Activated naive CD8-positive, alpha-beta T cell treated with anti-CD3 and anti-CD28 coated beads for 36 hours (primary cell): ENCODE measurements at regions not wholly inside any gene's neighbourhood (a gene's known extent, or its start where the extent isn't known, plus 50 kb on each side); places are given as distances from the start of the nearest gene placed in this dataset.

Source experiments
- DNase-seq: peaks from one replicate; pipeline ENCODE4 v3.0.0; 2021
- H3K27ac Mint-ChIP-seq: one replicate; pipeline ENCODE4 v1.8.0; 2022; ENCODE audit warnings: mild to moderate bottlenecking, moderate library complexity, mixed read lengths
- H3K27me3 Mint-ChIP-seq: one replicate; pipeline ENCODE4 v1.8.0; 2022; ENCODE audit warnings: mild to moderate bottlenecking, mixed read lengths
- H3K36me3 Mint-ChIP-seq: one replicate; pipeline ENCODE4 v1.8.0; 2021; ENCODE audit warnings: mild to moderate bottlenecking, mixed read lengths
- H3K4me1 Mint-ChIP-seq: one replicate; pipeline ENCODE4 v1.8.0; 2021; ENCODE audit warnings: mixed read lengths
- H3K4me3 Mint-ChIP-seq: one replicate; pipeline ENCODE4 v1.8.0; 2022; ENCODE audit warnings: mild to moderate bottlenecking, moderate library complexity, mixed read lengths
- H3K9me3 Mint-ChIP-seq: one replicate; pipeline ENCODE4 v1.8.0; 2022; ENCODE audit warnings: mixed read lengths

- Mint-ChIP-seq H3K4me1 (no peaks in the 10 kb centered on the region), H3K36me3 (no peaks in the 10 kb centered on the region), H3K4me3 (no peak overlapping the region), H3K27ac (no peak overlapping the region), H3K9me3 (no peaks in the 10 kb centered on the region), H3K27me3 (no peaks in the 10 kb centered on the region)
- DNase-seq, result no peak
Measured at GRCh38 chr12:77179515-77179914, 114.1 kb upstream of the E2F7 start.

DNA sequence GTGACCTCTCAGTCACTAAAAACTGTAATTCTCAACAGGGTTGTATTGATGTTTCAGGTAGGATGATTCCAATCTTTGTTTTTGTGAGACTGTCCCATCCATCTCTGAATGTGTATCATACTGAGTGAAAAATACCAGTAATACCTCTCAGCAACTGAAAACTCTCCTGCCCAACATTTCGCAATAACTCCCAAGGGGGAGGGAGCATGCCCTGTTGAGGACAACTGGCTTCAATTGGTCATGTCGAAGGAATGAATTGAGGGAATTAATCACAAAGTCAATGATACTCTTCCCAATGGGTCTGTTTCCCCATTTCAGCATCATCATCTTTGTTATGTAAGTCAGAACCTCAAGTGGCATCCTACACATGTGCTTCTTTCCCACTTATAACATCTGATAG lies 102.4 kb upstream of the E2F7 start:
- H3K4me3 Mint-ChIP-seq, result no peak overlapping the region
- no peaks in the 10 kb centered on the region for H3K27me3 Mint-ChIP-seq
- no peaks in the 10 kb centered on the region for H3K9me3 Mint-ChIP-seq
- H3K27ac Mint-ChIP-seq, result no peak overlapping the region
- no peaks in the 10 kb centered on the region for H3K4me1 Mint-ChIP-seq
- no peaks in the 10 kb centered on the region for H3K36me3 Mint-ChIP-seq
- DNase-seq, result no peak

DNA sequence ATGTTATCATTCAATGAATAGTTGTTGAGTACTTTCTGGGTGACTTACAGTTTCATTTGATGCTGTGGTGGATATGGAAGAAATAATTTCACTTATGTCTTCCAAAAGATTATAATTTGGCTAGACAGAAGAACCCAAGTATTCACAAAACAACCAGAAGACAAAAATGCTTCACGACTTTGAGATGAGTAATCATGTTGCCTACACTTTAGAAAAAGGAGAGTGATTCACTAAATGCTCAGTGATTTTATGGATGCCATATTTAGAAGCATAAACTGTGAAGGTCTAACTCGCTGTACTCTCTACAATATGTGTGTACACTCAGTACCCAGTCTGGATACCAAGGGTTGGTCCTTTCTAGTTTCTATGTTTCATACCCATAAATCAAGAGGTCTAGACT lies 101.3 kb upstream of the E2F7 start:
- H3K4me1 Mint-ChIP-seq, result no peaks in the 10 kb centered on the region

DNA sequence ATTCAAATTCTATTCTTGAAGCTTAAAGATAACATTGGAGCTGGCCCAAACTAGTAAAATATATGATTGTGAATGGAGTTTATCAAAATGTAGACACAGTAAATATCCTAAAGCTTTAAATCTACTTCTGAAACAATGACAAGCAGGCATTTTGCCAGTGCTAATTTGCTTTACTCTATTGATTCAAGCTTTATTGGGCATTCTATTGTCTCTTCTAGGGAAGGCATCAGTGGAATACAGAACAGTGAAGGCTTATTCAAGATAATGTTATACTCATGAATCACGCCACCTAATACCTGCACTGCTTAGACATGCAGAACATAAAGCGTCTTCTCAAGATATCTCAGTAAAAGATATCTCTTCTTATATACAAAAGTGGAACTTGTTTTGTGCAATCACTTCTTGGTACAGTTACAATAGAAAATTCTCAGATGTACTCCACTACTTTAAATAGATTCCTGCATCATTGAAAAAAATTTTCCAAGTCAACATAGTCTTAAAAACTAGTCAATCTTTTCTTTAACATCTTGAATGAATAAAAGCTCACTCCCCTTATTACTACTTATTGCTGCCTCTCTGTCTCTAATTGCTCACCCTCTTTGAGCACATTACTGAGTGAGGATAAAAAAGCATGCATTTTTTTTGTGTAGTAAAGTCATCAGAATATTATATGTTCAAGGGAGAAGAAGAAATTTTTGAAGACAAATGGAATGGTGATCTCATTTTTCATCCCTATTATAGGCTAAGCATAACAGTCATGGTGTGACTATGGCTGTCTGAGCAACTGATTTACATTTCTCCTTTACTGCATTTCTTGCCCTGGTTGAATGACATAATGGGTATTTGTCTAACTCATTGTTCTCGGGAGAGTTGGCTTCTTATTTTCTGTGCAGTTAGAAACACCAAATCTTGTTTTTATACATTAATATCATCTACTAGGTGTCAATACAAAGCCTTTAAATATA lies 98.0 kb upstream of the E2F7 start:
- Mint-ChIP-seq H3K4me3 (no peak overlapping the region), H3K27ac (no peak overlapping the region), H3K27me3 (no peaks in the 10 kb centered on the region), H3K4me1 (no peaks in the 10 kb centered on the region), H3K9me3 (no peaks in the 10 kb centered on the region), H3K36me3 (no peaks in the 10 kb centered on the region)
- DNase-seq, result no peak

More for the DNA sequence above, 101.3 kb upstream of the E2F7 start:
- DNase-seq, result no peak
- no peaks in the 10 kb centered on the region for H3K9me3 Mint-ChIP-seq
- H3K4me3 Mint-ChIP-seq, result no peak overlapping the region
- no peaks in the 10 kb centered on the region for H3K36me3 Mint-ChIP-seq
- no peak overlapping the region for H3K27ac Mint-ChIP-seq
- no peaks in the 10 kb centered on the region for H3K27me3 Mint-ChIP-seq

DNA sequence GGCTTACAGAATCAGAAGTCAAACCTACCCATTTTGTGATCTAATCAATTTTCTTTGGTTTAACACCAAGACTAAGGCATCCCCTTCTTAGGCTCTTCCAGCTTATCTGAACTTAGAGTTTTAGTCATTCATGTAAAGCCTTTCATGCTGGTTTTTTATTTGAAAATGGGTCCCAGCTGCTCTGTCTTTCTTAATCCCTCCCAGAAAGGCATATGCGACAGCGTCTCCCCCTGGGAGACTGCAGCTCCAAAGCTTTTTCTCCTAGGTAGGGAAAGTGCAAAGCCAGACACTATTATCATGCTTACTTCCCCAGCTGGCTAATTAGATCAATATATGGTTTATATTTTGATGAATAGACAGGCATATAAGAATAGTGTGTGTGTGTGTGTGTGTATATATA lies 96.6 kb upstream of the E2F7 start:
- Mint-ChIP-seq H3K27me3 (no peaks in the 10 kb centered on the region), H3K9me3 (no peaks in the 10 kb centered on the region), H3K36me3 (no peaks in the 10 kb centered on the region), H3K4me3 (no peak overlapping the region), H3K27ac (no peak overlapping the region), H3K4me1 (no peaks in the 10 kb centered on the region)
- no peak for DNase-seq

- H3K4me1 Mint-ChIP-seq, result no peaks in the 10 kb centered on the region
- no peak overlapping the region for H3K4me3 Mint-ChIP-seq
- DNase-seq, result no peak
- H3K9me3 Mint-ChIP-seq, result no peaks in the 10 kb centered on the region
- H3K27ac Mint-ChIP-seq, result no peak overlapping the region
- H3K27me3 Mint-ChIP-seq, result no peaks in the 10 kb centered on the region
- H3K36me3 Mint-ChIP-seq, result no peaks in the 10 kb centered on the region
Measured at GRCh38 chr12:77160931-77161330, 95.6 kb upstream of the E2F7 start.

GRCh38 chr12:77153706-77154105 lies 88.3 kb upstream of the E2F7 start:
- DNase-seq, result no peak
- H3K4me3 Mint-ChIP-seq, result no peak overlapping the region
- no peak overlapping the region for H3K27ac Mint-ChIP-seq
- H3K9me3 Mint-ChIP-seq, result no peaks in the 10 kb centered on the region
- no peaks in the 10 kb centered on the region for H3K36me3 Mint-ChIP-seq
- H3K4me1 Mint-ChIP-seq, result no peaks in the 10 kb centered on the region
- no peaks in the 10 kb centered on the region for H3K27me3 Mint-ChIP-seq

GRCh38 chr12:77152623-77153193 lies 87.3 kb upstream of the E2F7 start:
- no peak for DNase-seq
- no peaks in the 10 kb centered on the region for H3K36me3 Mint-ChIP-seq
- H3K4me3 Mint-ChIP-seq, result no peak overlapping the region
- H3K9me3 Mint-ChIP-seq, result no peaks in the 10 kb centered on the region
- no peaks in the 10 kb centered on the region for H3K27me3 Mint-ChIP-seq
- no peak overlapping the region for H3K27ac Mint-ChIP-seq
- no peaks in the 10 kb centered on the region for H3K4me1 Mint-ChIP-seq

DNA sequence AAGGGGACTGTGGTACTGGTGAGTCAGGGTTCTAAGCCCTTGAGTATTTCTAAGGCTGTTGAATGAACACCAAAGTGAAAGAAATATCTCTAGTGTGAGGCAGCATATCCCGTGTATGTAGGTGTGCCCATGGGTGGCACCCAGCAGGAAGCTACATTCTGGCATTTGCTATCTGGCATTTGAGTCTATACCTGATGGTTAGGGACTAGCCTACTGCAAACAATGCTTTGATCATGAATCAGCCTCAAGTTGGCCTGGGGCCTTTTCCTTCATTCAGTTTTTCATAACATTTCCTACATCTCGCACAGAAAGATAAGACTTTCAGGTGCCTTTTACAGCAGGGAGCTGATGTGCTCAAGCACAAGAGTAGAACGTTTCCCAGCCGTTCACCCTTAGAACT lies 85.7 kb upstream of the E2F7 start:
- no peaks in the 10 kb centered on the region for H3K4me1 Mint-ChIP-seq
- H3K27ac Mint-ChIP-seq, result no peak overlapping the region
- H3K27me3 Mint-ChIP-seq, result no peaks in the 10 kb centered on the region
- no peaks in the 10 kb centered on the region for H3K9me3 Mint-ChIP-seq
- H3K4me3 Mint-ChIP-seq, result no peak overlapping the region
- no peaks in the 10 kb centered on the region for H3K36me3 Mint-ChIP-seq
- no peak for DNase-seq

- Mint-ChIP-seq H3K4me1 (no peaks in the 10 kb centered on the region), H3K4me3 (no peak overlapping the region), H3K27ac (no peak overlapping the region), H3K27me3 (no peaks in the 10 kb centered on the region), H3K36me3 (no peaks in the 10 kb centered on the region), H3K9me3 (peaks cover 2% of the 10 kb centered on the region)
- no peak for DNase-seq
Measured at GRCh38 chr12:77133566-77133965, 68.2 kb upstream of the E2F7 start.

- Mint-ChIP-seq H3K27me3 (no peaks in the 10 kb centered on the region), H3K4me3 (no peak overlapping the region)
Measured at GRCh38 chr12:77131977-77132490, 66.7 kb upstream of the E2F7 start.

DNA sequence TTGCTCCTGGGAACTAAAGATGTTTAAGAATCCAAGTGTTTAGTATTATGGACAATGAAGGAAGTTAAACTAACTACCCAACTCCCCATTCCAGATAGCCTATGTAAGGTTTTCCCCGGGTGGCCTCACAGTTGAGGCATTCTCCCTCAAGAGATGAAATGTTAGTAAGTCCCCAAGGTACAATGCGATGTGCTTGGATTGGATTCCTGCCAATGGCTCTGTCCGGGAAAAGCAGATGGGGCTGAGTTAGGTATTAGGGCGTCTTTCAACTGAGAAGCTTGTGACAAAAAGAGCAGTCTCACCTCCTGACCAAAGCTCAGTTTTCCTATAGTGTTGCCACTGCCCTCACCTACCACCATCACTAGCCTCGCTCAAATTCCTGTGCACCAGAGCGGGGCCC lies 64.8 kb upstream of the E2F7 start:
- Mint-ChIP-seq H3K4me1 (no peaks in the 10 kb centered on the region), H3K9me3 (peaks cover 2% of the 10 kb centered on the region), H3K27me3 (no peaks in the 10 kb centered on the region), H3K36me3 (no peaks in the 10 kb centered on the region), H3K27ac (no peak overlapping the region), H3K4me3 (no peak overlapping the region)
- no peak for DNase-seq

More at GRCh38 chr12:77131977-77132490, 66.7 kb upstream of the E2F7 start:
- no peak for DNase-seq
- H3K36me3 Mint-ChIP-seq, result no peaks in the 10 kb centered on the region
- H3K27ac Mint-ChIP-seq, result no peak overlapping the region
- no peaks in the 10 kb centered on the region for H3K4me1 Mint-ChIP-seq
- H3K9me3 Mint-ChIP-seq, result peaks cover 2% of the 10 kb centered on the region

DNA sequence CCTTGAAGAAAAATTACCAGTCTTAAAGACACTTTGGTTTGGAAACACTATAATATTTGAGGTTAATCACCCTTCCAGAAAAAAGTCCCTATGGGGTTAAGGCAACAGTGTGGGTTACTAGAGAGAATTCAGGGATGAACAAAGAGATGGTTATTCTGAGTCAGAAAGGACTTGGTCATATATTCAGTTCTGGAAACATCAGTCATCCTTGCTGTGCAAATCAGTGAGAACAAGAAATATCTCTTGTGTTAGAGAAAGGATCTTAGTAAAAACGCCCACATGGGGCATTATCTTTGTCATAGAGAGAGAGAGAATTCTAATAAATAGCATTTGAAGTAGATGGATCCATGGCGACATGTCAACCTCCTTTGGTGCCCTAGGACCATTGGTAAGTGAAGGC lies 59.4 kb upstream of the E2F7 start:
- no peak overlapping the region for H3K4me3 Mint-ChIP-seq
- no peak overlapping the region for H3K27ac Mint-ChIP-seq
- H3K4me1 Mint-ChIP-seq, result peaks cover 2% of the 10 kb centered on the region
- peaks cover 5% of the 10 kb centered on the region for H3K27me3 Mint-ChIP-seq
- no peaks in the 10 kb centered on the region for H3K9me3 Mint-ChIP-seq
- no peaks in the 10 kb centered on the region for H3K36me3 Mint-ChIP-seq
- DNase-seq, result no peak

- no peak for DNase-seq
- H3K36me3 Mint-ChIP-seq, result no peaks in the 10 kb centered on the region
- no peaks in the 10 kb centered on the region for H3K9me3 Mint-ChIP-seq
- H3K4me3 Mint-ChIP-seq, result no peak overlapping the region
- peaks cover 2% of the 10 kb centered on the region for H3K4me1 Mint-ChIP-seq
- peaks cover 5% of the 10 kb centered on the region for H3K27me3 Mint-ChIP-seq
- H3K27ac Mint-ChIP-seq, result no peak overlapping the region
Measured at GRCh38 chr12:77122661-77123060, 57.3 kb upstream of the E2F7 start.

DNA sequence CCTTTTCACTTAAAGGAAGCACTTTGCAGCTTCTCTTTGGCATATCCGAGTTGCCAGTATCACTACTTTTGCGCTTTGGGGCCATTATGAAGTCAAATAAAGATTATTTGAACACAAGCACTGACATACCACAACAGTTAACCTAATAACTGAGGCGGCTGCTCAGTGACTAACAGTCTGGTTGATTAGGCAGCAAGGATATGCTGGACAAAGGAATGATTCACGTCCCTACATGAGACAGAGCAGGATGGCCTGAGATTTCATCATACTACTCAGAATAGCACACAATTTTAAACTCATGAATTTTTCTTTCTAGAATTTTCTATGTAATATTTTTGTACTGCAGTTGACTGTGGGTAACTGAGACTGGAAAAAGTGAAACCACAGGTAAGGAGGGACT lies 56.9 kb upstream of the E2F7 start:
- Mint-ChIP-seq H3K9me3 (no peaks in the 10 kb centered on the region), H3K36me3 (no peaks in the 10 kb centered on the region), H3K4me3 (no peak overlapping the region), H3K27ac (no peak overlapping the region), H3K27me3 (peaks cover 5% of the 10 kb centered on the region), H3K4me1 (peaks cover 2% of the 10 kb centered on the region)
- DNase-seq, result no peak
